HEK293T (cell line): ENCODE measurements at regions not wholly inside any gene's neighbourhood (a gene's known extent, or its start where the extent isn't known, plus 50 kb on each side); places are given as distances from the start of the nearest gene placed in this dataset.

ENCODE experiments used
- ARNT ChIP-seq: fragments of 450-650 bp; IDR thresholded peaks from 2 replicates; pipeline ENCODE4 v1.6.1; 2017; ENCODE audit warnings: mild to moderate bottlenecking
- BHLHE40 ChIP-seq: fragments of 450-650 bp; IDR thresholded peaks from 2 replicates; pipeline ENCODE4 v1.6.1; 2016; ENCODE audit warnings: mild to moderate bottlenecking, moderate library complexity, borderline replicate concordance
- ELF4 ChIP-seq: fragments of 450-650 bp; IDR thresholded peaks from 2 replicates; pipeline ENCODE4 v1.6.1; 2017; ENCODE audit warnings: antibody characterized with exemption
- FOXK2 ChIP-seq: fragments of 450-650 bp; IDR thresholded peaks from 2 replicates; pipeline ENCODE4 v1.6.1; 2016; ENCODE audit warnings: mild to moderate bottlenecking
- FOXM1 ChIP-seq: fragments of 450-650 bp; IDR thresholded peaks from 2 replicates; pipeline ENCODE4 v1.6.1; 2017; ENCODE audit warnings: mild to moderate bottlenecking, borderline replicate concordance
- SP1 ChIP-seq: fragments of 450-650 bp; IDR thresholded peaks from 2 replicates; pipeline ENCODE4 v1.6.1; 2017
- SUZ12 ChIP-seq: fragments of 450-650 bp; IDR thresholded peaks from 2 replicates; pipeline ENCODE4 v1.6.1; 2016; ENCODE audit warnings: mild to moderate bottlenecking
- TARDBP ChIP-seq: fragments of 450-650 bp; IDR thresholded peaks from 2 replicates; pipeline ENCODE4 v1.6.1; 2016
- ZNF384 ChIP-seq: fragments of 450-650 bp; IDR thresholded peaks from 2 replicates; pipeline ENCODE4 v1.6.1; 2016
- TF ChIP-seq, protein P1 (sequence below): fragments of 450-650 bp; IDR thresholded peaks from 2 replicates; pipeline ENCODE4 v1.6.1; 2016

DNA sequence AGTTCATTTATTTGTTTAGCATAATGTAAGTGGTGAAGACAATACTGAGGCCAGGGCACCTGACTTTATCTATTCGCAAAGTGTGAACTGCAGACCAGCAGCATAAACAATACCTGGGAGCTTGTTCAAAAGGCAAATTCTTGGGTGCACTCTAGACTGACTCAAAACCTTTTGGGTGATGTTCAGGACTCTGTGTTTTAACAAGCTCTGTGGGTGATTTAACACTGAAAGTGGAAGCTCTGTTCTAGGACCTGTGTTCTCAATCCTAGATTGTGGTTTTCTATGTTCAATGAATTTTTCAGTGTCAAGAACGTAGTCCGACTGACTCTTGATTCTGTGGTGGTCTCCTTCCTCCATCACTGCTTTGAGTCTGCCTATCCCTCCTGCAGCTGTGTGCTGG is 71.9 kb downstream of the GPR88 start:
- no peak for TF ChIP-seq SP1
- no peak for TF ChIP-seq FOXM1
- no peak for TF ChIP-seq SUZ12
- TF ChIP-seq BHLHE40, result no peak
- no peak for TF ChIP-seq FOXK2
- no peak for TF ChIP-seq ELF4
- TF ChIP-seq, protein P1, sequence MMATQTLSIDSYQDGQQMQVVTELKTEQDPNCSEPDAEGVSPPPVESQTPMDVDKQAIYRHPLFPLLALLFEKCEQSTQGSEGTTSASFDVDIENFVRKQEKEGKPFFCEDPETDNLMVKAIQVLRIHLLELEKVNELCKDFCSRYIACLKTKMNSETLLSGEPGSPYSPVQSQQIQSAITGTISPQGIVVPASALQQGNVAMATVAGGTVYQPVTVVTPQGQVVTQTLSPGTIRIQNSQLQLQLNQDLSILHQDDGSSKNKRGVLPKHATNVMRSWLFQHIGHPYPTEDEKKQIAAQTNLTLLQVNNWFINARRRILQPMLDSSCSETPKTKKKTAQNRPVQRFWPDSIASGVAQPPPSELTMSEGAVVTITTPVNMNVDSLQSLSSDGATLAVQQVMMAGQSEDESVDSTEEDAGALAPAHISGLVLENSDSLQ, result no peak
- no peak for TF ChIP-seq TARDBP
- TF ChIP-seq ARNT, result no peak
- TF ChIP-seq ZNF384, result no peak
